HG03097 (cell line): ENCODE measurements at regions not wholly inside any gene's neighbourhood (a gene's known extent, or its start where the extent isn't known, plus 50 kb on each side); places are given as distances from the start of the nearest gene placed in this dataset.

Experiments
- ATAC-seq: cut with Tn5 transposase; IDR thresholded peaks from one replicate; pipeline ENCODE4 v1.9.1; 2021; ENCODE audit not compliant: unreplicated experiment, low FRiP score

GRCh38 chr20:12614764-12615163, 394.0 kb upstream of the SPTLC3 start:
- ATAC-seq = no peak

GRCh38 chr20:12617076-12617475, 391.7 kb upstream of the SPTLC3 start:
- ATAC-seq = no peak

GRCh38 chr20:12623870-12624269, 384.9 kb upstream of the SPTLC3 start:
- ATAC-seq = no peak

- ATAC-seq = no peak
Measured at GRCh38 chr20:12627485-12627884, 381.3 kb upstream of the SPTLC3 start.

GRCh38 chr20:12638633-12639312, 370.0 kb upstream of the SPTLC3 start:
- no peak for ATAC-seq

GRCh38 chr20:12640251-12640650, 368.5 kb upstream of the SPTLC3 start:
- no peak for ATAC-seq

GRCh38 chr20:12641619-12642018, 367.2 kb upstream of the SPTLC3 start:
- no peak for ATAC-seq

GRCh38 chr20:12644461-12644860, 364.3 kb upstream of the SPTLC3 start:
- ATAC-seq = no peak

- ATAC-seq = no peak
Measured at GRCh38 chr20:12649234-12649633, 359.5 kb upstream of the SPTLC3 start.

GRCh38 chr20:12653642-12654041, 355.1 kb upstream of the SPTLC3 start:
- ATAC-seq = no peak

GRCh38 chr20:12659942-12660341, 348.8 kb upstream of the SPTLC3 start:
- no peak for ATAC-seq

GRCh38 chr20:12660918-12661317, 347.9 kb upstream of the SPTLC3 start:
- ATAC-seq = no peak

- no peak for ATAC-seq
Measured at GRCh38 chr20:12670301-12670700, 338.5 kb upstream of the SPTLC3 start.

- no peak for ATAC-seq
Measured at GRCh38 chr20:12673352-12673751, 335.4 kb upstream of the SPTLC3 start.

GRCh38 chr20:12677925-12678324, 330.8 kb upstream of the SPTLC3 start:
- no peak for ATAC-seq

- ATAC-seq = no peak
Measured at GRCh38 chr20:12679447-12679846, 329.3 kb upstream of the SPTLC3 start.

- ATAC-seq = no peak
Measured at GRCh38 chr20:12682613-12683012, 326.2 kb upstream of the SPTLC3 start.

GRCh38 chr20:12687476-12687875, 321.3 kb upstream of the SPTLC3 start:
- no peak for ATAC-seq

GRCh38 chr20:12695937-12696336, 312.8 kb upstream of the SPTLC3 start:
- no peak for ATAC-seq

GRCh38 chr20:12698817-12699216, 310.0 kb upstream of the SPTLC3 start:
- no peak for ATAC-seq

GRCh38 chr20:12699374-12700228, 309.2 kb upstream of the SPTLC3 start:
- ATAC-seq = no peak

- ATAC-seq = no peak
Measured at GRCh38 chr20:12700701-12701100, 308.1 kb upstream of the SPTLC3 start.
